Activated CD8-positive, alpha-beta T cell treated with anti-CD3 and anti-CD28 coated beads for 36 hours (primary cell): ENCODE measurements at regions not wholly inside any gene's neighbourhood (a gene's known extent, or its start where the extent isn't known, plus 50 kb on each side); places are given as distances from the start of the nearest gene placed in this dataset.

Experiments used
- ATAC-seq: fragments of 200-7000 bp; cut with Tn5 transposase; one replicate; pipeline ENCODE4 v1.10.0; 2021; ENCODE audit warnings: mild to moderate bottlenecking, moderate library complexity
- CTCF ChIA-PET: fragments of 350-600 bp; sonication (Branson Sonifier 250); formaldehyde crosslinking; loops from one replicate; lab custom pipeline; 2021; ENCODE audit warnings: antibody characterized with exemption; lab: Charles Lee
- POLR2A ChIA-PET: fragments of 350-600 bp; sonication (Branson Sonifier 250); formaldehyde crosslinking; loops from one replicate; lab custom pipeline; 2021; ENCODE audit warnings: antibody characterized with exemption; lab: Charles Lee
- DNase-seq: peaks from one replicate; pipeline ENCODE4 v3.0.0-alpha.2; 2020
- H3K27ac Mint-ChIP-seq: one replicate; pipeline ENCODE4 v1.8.0; 2021; ENCODE audit warnings: mild to moderate bottlenecking, mixed read lengths
- H3K27me3 Mint-ChIP-seq: one replicate; pipeline ENCODE4 v1.8.0; 2021; ENCODE audit warnings: mixed read lengths
- H3K36me3 Mint-ChIP-seq: one replicate; pipeline ENCODE4 v1.8.0; 2021; ENCODE audit warnings: low read depth, mixed read lengths
- H3K4me1 Mint-ChIP-seq: one replicate; pipeline ENCODE4 v1.8.0; 2021; ENCODE audit warnings: low read depth, mixed read lengths
- H3K4me3 Mint-ChIP-seq: one replicate; pipeline ENCODE4 v1.8.0; 2021; ENCODE audit warnings: mild to moderate bottlenecking, moderate library complexity, mixed read lengths
- H3K9me3 Mint-ChIP-seq: one replicate; pipeline ENCODE4 v1.8.0; 2021; ENCODE audit warnings: mixed read lengths
- CTCF ChIP-seq: fragments of 200-600 bp; IDR thresholded peaks from one replicate; pipeline ENCODE4 v1.8.0; 2022; ENCODE audit warnings: antibody characterized with exemption, mild to moderate bottlenecking
- intact Hi-C: fragments of 100-400 bp; cut with micrococcal nuclease; formaldehyde crosslinking; loops from one replicate; pipeline ENCODE4 v1.10.0; 2022

- H3K9me3 Mint-ChIP-seq, result no peaks in the 10 kb centered on the region
- no peak for DNase-seq
- no peaks in the 10 kb centered on the region for H3K36me3 Mint-ChIP-seq
Measured at GRCh38 chr6:147983581-147984366, 358.9 kb upstream of the SASH1 start.

GRCh38 chr6:147986846-147987245, 355.8 kb upstream of the SASH1 start:
- H3K27ac Mint-ChIP-seq, result no peak overlapping the region
- POLR2A ChIA-PET, result no interaction called here
- no peak for ATAC-seq
- no peak overlapping the region for H3K4me3 Mint-ChIP-seq
- intact Hi-C loops, result no loop called here
- DNase-seq, result no peak
- no peaks in the 10 kb centered on the region for H3K27me3 Mint-ChIP-seq
- H3K36me3 Mint-ChIP-seq, result no peaks in the 10 kb centered on the region
- no peaks in the 10 kb centered on the region for H3K4me1 Mint-ChIP-seq
- CTCF ChIA-PET, result no interaction called here
- TF ChIP-seq CTCF, result no peak
- H3K9me3 Mint-ChIP-seq, result no peaks in the 10 kb centered on the region

More at GRCh38 chr6:147983581-147984366, 358.9 kb upstream of the SASH1 start:
- intact Hi-C loops, result no loop called here
- Mint-ChIP-seq H3K27ac (no peak overlapping the region), H3K4me3 (no peak overlapping the region), H3K27me3 (no peaks in the 10 kb centered on the region), H3K4me1 (no peaks in the 10 kb centered on the region)
- ChIA-PET CTCF (no interaction called here), POLR2A (no interaction called here)
- no peak for ATAC-seq
- TF ChIP-seq CTCF, result no peak

- intact Hi-C loops, result no loop called here
- no peak for TF ChIP-seq CTCF
- POLR2A ChIA-PET, result no interaction called here
- CTCF ChIA-PET, result no interaction called here
- no peak for DNase-seq
- Mint-ChIP-seq H3K4me1 (no peaks in the 10 kb centered on the region), H3K27ac (no peak overlapping the region), H3K27me3 (no peaks in the 10 kb centered on the region), H3K36me3 (no peaks in the 10 kb centered on the region), H3K4me3 (no peak overlapping the region), H3K9me3 (peaks cover 1% of the 10 kb centered on the region)
- no peak for ATAC-seq
Measured at GRCh38 chr6:147990159-147990558, 352.5 kb upstream of the SASH1 start.

GRCh38 chr6:147991961-147992360, 350.7 kb upstream of the SASH1 start:
- ChIA-PET CTCF (no interaction called here), POLR2A (no interaction called here)
- no peak overlapping the region for H3K27ac Mint-ChIP-seq
- TF ChIP-seq CTCF, result no peak
- no peak overlapping the region for H3K4me3 Mint-ChIP-seq
- intact Hi-C loops, result no loop called here
- H3K27me3 Mint-ChIP-seq, result no peaks in the 10 kb centered on the region
- H3K4me1 Mint-ChIP-seq, result no peaks in the 10 kb centered on the region
- H3K9me3 Mint-ChIP-seq, result peaks cover 1% of the 10 kb centered on the region
- no peaks in the 10 kb centered on the region for H3K36me3 Mint-ChIP-seq
- ATAC-seq (no peak), DNase-seq (no peak)

- ChIA-PET CTCF (no interaction called here), POLR2A (no interaction called here)
- DNase-seq, result no peak
- intact Hi-C loops, result no loop called here
- no peaks in the 10 kb centered on the region for H3K36me3 Mint-ChIP-seq
- no peak for ATAC-seq
- H3K27ac Mint-ChIP-seq, result no peak overlapping the region
- no peak for TF ChIP-seq CTCF
- no peaks in the 10 kb centered on the region for H3K4me1 Mint-ChIP-seq
- H3K27me3 Mint-ChIP-seq, result no peaks in the 10 kb centered on the region
- peaks cover 8% of the 10 kb centered on the region for H3K9me3 Mint-ChIP-seq
- H3K4me3 Mint-ChIP-seq, result no peak overlapping the region
Measured at GRCh38 chr6:147999001-147999540, 343.6 kb upstream of the SASH1 start.
